HEK293T (cell line): ENCODE measurements at regions not wholly inside any gene's neighbourhood (a gene's known extent, or its start where the extent isn't known, plus 50 kb on each side); places are given as distances from the start of the nearest gene placed in this dataset.

Source experiments
- ARNT ChIP-seq: fragments of 450-650 bp; IDR thresholded peaks from 2 replicates; pipeline ENCODE4 v1.6.1; 2017; ENCODE audit warnings: mild to moderate bottlenecking
- BHLHE40 ChIP-seq: fragments of 450-650 bp; IDR thresholded peaks from 2 replicates; pipeline ENCODE4 v1.6.1; 2016; ENCODE audit warnings: mild to moderate bottlenecking, moderate library complexity, borderline replicate concordance
- FOXA1 ChIP-seq: fragments of 450-650 bp; IDR thresholded peaks from 2 replicates; pipeline ENCODE4 v1.6.1; 2016; ENCODE audit warnings: mild to moderate bottlenecking
- FOXK2 ChIP-seq: fragments of 450-650 bp; IDR thresholded peaks from 2 replicates; pipeline ENCODE4 v1.6.1; 2016; ENCODE audit warnings: mild to moderate bottlenecking
- FOXM1 ChIP-seq: fragments of 450-650 bp; IDR thresholded peaks from 2 replicates; pipeline ENCODE4 v1.6.1; 2017; ENCODE audit warnings: mild to moderate bottlenecking, borderline replicate concordance
- HDGF ChIP-seq: fragments of 450-650 bp; IDR thresholded peaks from 2 replicates; pipeline ENCODE4 v1.6.1; 2017; ENCODE audit warnings: antibody characterized with exemption, borderline replicate concordance
- L3MBTL2 ChIP-seq: fragments of 450-650 bp; conservative IDR thresholded peaks from 2 replicates; pipeline ENCODE4 v1.6.1; 2016; ENCODE audit warnings: mild to moderate bottlenecking
- LEF1 ChIP-seq: fragments of 450-650 bp; IDR thresholded peaks from 2 replicates; pipeline ENCODE4 v1.6.1; 2017; ENCODE audit warnings: mild to moderate bottlenecking, borderline replicate concordance
- PKNOX1 ChIP-seq: fragments of 450-650 bp; IDR thresholded peaks from 2 replicates; pipeline ENCODE4 v1.6.1; 2016
- SP1 ChIP-seq: fragments of 450-650 bp; IDR thresholded peaks from 2 replicates; pipeline ENCODE4 v1.6.1; 2017
- SUZ12 ChIP-seq: fragments of 450-650 bp; IDR thresholded peaks from 2 replicates; pipeline ENCODE4 v1.6.1; 2016; ENCODE audit warnings: mild to moderate bottlenecking

- TF ChIP-seq FOXM1 (no peak), SUZ12 (no peak), LEF1 (no peak), FOXK2 (no peak), FOXA1 (no peak), SP1 (no peak), BHLHE40 (no peak), HDGF (no peak), ARNT (no peak), PKNOX1 (no peak), L3MBTL2 (no peak)
Observed at GRCh38 chr2:200757399-200757798, 54.3 kb upstream of the BZW1 start.
